GM18520 (cell line): ENCODE measurements at regions not wholly inside any gene's neighbourhood (a gene's known extent, or its start where the extent isn't known, plus 50 kb on each side); places are given as distances from the start of the nearest gene placed in this dataset.
"Not testable (repeated sequence)": the region's sequence is repeated elsewhere in the genome, so short reads cannot be mapped to it uniquely, and the experiment has no call there.

Experiments
- ATAC-seq: cut with Tn5 transposase; IDR thresholded peaks from one replicate; pipeline ENCODE4 v1.9.1; 2021; ENCODE audit not compliant: unreplicated experiment

DNA sequence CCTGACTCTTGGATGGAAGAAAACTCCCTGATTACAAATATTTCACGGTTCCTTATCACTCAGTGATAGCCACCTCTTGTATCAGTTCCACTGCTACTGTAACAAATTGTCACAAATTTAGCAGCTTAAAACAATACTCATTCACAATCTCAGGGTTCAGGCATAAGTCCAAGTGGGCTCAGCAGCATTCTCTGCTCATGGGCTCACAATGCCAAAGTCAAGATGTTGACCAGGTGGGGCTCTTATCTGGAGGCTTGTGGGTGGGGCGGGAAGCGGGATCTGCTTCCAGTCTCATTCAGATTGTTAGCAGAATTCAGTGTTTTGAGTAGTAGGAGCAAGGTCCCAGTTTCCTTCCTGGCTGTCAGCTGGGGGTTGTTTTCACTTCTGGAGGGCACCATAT is 137.3 kb upstream of the FAM78B start:
- no peak for ATAC-seq

DNA sequence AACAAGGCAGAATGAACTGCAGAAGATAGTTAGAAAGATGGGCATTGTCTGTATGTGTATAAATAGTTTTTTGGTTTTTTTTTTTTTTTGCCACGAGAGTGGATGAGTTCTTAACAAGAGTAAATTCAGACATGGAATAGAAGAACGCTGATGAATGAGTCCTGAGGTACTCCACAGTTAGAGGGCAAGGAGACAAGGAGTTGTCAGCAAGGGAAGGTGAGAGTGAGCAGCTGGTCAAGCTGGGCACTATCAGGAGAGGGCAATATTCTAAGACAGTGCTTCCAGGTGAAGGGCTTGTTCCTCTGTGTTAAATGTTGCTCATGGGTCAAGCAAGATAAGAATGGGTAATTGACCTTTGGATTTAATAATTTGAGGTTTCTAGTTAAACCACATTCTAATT is 138.6 kb upstream of the FAM78B start:
- ATAC-seq = no peak

DNA sequence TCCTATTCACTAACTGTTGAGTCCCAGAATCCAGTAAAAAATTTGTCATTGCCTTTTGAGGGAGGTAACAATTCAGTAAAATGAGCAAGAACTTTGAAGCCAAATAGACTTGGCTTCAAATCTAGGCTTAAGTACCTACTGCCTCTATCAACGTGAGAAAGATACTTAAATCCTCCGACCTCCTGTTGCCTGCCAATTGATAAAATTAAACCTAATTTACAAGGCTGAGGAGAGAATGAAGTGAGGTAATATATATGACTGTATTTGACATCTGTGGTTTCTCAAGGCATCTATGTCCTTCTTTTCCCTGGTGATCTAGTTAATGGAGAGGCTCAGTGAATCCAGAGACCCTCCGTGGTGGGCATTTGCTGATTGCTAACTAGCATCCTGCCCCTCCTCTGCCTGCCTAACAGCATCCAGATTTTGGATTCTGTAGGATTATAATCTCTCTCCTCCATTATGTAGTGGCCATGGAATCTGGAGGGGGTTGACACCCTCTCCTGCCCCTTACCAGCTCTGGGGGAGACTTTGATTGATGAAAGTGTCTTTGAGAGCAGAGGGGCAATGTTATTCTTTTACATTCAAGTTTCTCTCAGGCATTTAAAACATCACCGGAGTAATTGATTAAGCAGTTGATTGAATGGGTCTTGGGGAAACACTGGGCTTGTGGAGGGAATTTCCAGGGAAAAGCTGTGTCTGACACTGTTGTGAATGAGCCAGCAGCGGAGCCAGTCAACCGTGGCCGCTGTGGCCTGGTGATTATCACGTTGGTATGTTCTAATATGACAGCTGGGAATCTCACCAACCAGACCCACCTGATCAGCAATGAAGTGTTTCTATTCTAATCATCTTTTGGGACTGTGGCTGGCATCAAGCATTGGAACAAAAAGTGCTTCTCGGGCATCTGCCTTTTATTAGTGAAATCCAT is 140.7 kb upstream of the FAM78B start:
- no peak for ATAC-seq

DNA sequence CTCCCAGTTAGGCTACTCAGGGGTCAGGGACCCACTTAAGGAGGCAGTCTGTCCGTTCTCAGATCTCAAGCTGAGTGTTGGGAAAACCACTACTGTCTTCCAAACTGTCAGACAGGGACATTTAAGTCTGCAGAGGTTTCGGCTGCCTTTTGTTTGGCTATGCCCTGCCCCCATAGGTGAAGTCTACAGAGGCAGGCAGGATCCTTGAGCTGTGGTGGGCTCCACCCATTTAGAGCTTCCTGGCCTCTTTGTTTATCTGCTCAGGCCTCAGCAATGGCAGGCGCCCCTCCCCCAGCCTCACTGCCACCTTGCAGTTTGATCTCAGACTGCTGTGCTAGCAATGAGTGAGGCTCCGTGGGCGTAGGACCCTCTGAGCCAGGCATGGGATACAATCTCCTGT is 149.5 kb upstream of the FAM78B start:
- ATAC-seq = not testable (repeated sequence)

DNA sequence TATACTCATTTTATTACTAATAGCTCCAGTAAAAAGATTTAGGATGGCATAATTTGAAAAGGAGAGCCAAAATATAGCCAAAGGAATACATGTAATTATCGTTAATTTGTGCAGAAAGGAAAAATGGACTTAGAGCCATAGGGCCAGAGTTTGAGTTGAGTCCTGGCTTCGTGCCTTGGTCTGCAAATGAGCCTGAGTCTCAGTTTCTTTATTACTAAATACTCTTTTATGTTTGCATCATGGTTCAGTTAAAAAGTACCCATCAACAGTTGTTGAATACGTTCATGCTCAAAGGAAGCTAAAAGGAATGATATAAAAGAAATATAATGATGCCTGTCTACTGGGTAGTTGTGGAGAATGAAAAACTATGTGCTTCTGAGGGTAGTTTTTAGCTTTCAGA is 155.7 kb upstream of the FAM78B start:
- ATAC-seq = no peak

DNA sequence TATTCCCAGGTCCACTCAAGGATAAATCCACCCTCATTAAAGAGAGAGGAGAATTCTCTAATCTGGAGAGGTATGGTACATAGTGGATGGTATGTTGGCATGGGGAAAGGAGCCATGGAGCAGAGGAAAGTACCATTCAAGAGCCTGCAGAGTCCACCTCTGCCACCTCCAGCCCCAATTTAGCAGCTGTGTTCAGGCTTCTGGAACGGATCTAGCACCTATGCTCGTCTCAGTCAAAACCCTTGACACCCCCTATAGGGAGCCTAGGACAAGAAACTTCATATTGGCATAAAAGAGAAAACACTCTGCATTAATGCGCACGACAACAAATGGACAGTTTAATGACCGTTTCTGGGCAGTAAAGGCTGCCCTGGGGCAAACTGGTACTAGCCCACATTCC is 161.1 kb upstream of the FAM78B start:
- ATAC-seq = no peak

DNA sequence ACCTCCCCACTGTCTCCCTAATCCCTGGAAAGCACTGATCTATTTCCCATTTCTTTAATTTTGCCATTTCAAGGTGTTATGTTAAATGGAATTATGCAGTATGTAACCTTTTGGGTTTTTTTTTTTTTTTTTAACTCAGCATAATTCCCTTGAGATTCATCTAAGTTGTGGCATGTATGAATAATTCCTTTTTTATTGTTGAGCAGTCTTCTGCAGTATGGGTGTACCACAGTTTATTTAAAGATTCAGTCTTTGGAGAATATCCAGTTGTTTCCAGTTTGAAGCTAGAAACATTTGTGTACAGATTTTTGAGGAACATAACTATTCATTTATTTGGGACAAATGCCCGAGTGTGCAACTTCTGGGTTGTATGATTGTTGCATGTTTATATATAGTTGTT is 162.2 kb upstream of the FAM78B start:
- no peak for ATAC-seq

DNA sequence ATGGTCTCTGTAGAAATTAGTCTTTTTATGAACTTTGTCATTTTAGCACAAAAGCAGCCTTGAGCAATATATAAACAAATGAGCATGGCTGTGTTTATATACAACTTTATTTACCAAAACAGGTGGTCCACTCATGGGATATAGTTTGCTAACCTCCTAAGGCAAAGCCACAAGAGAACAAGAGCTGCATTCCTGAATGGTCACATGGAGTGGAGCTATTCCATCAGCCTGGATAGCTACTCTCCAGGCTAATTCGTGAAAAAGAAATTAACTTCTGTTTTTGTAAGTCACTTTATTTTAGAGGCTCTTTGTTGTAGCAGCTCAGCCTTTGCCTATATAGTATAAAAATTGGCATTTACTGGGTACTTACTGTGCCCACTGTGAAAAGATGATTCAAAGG is 163.3 kb upstream of the FAM78B start:
- no peak for ATAC-seq

DNA sequence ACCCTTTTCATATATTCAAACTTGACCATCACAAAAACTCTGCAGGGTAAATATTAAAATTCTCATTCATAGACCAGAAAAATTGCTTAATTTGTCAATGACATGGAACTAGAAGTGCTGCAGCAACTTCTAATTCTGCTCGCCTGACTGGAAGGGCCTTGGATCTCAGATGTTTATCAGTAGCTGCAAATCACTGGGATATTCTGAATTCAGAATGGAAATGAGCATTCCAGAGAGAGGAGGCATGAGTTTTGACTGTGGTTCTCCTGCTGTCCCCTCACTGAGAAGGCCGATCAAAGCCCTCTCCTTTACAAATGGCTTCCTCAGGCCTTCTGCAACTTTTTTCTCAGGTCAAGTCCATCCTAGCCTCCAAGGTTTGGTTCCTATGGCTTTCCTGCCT is 171.3 kb upstream of the FAM78B start:
- no peak for ATAC-seq

DNA sequence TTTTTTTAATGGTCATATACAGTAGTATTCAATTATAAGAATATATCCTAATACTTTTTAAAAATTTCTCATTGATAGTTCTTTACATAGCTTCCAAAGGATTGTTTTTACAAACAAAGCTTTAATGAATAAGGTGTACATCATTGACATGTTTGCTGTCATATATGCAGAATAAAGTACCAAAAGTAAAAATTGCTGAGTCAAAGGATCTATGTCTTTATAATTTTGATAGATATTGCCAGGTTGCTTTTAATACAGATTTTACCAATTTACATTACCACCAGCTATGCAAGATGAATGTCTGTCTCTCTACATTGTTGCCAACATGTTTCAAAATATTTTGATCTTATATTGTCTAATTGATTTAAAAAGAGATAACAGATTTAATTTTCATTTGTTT is 173.9 kb upstream of the FAM78B start:
- ATAC-seq = no peak

DNA sequence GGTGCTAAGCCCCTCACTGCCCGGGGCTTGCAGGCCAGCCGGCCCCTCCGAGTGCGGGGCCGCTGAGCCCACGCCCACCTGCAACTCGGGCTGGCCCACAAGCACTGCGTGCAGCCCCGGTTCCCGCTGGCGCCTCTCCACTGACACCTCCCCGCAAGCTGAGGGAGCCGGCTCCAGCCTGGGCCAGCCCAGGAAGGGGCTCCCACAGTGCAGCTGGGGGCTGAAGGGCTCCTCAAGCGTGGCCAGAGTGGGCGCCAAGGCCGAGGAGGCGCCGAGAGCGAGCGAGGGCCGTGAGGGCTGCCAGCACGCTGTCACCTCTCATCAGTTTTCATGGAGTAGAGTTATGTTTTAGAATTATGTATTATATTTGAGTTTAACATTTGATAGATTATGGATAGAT is 176.5 kb upstream of the FAM78B start:
- ATAC-seq = no peak

DNA sequence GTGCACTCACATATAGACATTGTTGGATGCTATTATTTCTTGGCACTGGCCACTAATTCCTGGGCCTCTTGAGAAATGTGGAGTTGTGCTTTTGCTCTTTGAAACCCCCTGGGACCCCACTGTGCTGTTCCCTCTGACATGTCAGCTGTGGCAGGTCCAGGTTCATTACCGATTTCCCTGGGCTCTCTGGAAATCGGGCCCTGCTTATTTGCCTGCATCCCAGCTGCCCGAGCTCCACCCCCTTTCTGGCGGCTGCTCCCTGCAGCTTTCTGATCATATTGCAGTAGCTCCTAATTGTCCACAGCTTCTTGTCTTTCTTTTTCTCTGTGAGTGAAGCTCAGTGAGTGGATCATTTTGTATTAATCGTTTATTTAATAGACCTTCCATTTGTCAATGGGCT is 183.7 kb upstream of the FAM78B start:
- no peak for ATAC-seq

DNA sequence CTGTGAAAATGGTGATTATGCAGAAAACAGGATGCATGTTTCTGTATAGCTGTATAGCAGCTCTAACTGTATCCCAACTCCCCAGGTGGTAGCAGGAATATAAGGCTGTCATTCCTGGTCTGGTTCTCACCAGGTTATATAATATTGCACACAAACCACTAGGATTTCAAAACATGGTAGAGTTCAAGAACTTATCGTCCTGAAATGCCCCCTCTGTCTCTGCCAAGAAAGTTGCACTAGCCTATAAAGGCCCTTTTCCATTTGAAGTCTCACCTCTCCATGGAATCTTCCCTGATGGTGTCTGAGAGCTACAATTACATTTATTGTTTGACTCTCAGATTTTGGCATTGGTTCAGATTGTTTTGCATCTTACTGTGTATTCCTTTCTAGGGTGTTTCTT is 184.9 kb upstream of the FAM78B start:
- ATAC-seq = no peak

DNA sequence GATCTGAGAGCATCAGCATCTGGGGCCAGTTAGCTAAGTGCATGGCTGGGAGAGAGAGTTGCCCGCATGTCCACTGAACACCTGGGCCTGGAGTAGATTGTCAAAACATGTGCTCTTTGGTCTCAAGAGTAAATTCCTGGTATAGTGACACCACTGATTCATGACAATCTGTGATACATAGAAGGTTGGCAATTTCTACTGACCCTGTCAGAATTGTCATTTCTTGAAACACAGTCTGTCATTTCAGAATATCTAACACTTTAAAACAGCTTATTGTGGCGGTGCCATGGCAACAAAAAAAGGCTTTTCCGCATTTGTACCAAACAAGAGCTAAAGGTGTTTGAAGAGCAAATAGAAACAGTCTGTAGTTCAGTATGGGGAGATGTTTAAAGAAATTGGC is 186.4 kb upstream of the FAM78B start:
- no peak for ATAC-seq

DNA sequence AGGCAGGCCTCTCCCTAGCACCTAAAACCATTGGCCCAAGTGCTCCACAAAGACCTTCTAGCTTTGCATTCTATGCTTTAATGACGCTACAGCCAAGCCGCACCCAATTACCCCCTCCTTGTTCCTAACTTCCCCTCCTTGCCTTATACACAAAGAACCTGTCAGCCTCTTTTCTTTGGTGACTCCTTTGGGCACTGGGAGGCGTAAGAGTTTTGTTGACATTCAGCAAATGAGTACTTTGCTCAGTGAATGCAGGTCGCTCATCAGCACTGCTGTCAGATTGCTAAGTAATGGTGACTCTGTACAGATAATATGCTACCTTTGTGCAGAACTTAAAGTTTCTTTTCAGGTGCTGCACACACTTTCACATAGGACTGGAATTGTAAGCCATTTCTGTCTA is 187.6 kb upstream of the FAM78B start:
- ATAC-seq = no peak

DNA sequence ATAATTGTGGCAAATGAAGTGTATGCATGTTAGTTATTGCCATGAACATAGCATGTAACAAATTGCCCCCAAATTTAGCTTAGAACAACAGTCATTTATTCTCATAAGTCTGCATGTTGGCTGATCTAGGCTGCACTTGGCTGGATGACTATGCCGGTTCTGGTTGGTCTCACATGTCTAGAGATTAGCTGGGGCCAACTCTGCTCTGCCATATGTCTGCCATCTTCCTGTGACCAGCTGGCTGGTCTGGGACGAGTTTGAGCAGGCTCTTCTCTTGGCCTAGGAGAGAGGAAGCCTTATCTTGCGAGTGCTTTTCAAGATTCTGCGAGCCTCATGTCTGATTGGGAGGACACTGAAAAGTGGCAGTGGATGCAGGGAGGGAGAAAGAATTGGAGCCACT is 198.3 kb upstream of the FAM78B start:
- no peak for ATAC-seq

DNA sequence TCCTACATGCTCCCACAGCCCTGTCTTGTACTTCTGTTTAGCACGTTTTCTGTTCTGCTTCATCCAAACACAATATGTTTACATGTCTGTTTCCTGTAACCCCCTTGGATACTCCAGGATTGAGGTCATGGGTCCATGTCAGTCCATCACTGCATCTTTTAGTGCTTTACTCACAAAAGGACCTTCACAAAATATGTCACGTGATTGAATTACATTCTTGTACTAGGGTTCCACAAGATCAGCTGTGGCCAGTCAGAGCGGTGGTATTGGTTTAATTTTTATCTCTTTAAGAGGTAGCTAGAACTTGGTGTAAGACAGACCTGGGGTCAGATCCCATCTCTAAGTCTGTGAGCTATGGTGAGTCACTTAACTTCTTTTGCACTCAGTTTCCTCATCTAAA is 201.2 kb upstream of the FAM78B start:
- no peak for ATAC-seq

DNA sequence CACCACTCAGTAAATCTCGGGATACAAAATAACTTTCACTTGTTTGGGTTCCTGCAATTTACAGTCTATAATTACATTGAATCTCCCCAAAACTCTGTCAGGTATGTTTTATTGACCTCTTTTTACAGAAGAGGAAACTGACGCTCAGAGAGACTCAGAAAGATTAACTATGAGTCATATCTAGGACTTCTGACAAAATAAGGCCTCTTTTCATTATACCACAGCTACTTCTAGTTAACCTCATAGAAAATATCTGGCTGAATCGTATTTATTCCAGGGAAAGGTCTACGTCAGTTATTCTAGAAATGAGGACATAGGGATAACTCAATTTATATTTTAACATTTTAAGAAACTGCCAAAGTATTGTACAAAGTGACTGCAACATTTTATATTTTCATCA is 211.1 kb upstream of the FAM78B start:
- no peak for ATAC-seq

DNA sequence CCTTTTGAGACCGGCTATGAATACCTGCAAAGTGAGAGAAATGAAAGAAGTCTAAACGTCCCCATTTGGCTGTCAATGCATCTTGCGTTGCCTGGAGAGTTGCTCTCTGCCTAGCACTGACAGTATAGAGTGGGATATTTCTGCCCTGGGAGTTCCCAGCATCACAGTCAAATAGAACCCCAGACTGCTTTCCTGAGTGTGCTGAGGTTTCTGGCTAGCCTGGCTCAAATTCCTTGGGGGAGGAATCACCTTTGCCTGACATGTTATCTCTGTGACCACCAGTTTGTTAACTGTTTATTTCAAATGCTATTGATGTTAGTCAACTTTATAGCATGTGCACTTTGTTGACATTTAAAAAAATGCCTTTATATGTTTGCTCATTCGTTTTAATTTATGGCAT is 212.0 kb upstream of the FAM78B start:
- no peak for ATAC-seq

DNA sequence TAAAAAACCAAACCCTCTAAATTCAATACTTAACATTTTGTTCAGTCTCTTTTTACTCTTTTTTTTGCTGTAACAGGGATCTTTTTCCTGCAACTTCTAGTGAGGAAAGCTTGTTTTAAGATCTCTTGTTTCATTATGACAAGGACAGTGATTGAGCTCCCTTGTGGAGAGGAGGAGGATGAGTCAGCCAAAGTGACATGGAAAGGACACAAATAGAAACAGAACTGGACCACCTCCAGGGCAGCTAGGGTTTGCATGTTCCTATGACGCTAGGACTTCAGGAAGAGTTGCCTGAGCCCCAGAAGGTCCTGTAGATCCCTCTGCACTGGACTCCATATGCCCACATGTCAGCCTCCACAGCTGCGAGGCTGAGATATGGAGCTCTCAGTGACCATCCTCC is 212.6 kb upstream of the FAM78B start:
- no peak for ATAC-seq

DNA sequence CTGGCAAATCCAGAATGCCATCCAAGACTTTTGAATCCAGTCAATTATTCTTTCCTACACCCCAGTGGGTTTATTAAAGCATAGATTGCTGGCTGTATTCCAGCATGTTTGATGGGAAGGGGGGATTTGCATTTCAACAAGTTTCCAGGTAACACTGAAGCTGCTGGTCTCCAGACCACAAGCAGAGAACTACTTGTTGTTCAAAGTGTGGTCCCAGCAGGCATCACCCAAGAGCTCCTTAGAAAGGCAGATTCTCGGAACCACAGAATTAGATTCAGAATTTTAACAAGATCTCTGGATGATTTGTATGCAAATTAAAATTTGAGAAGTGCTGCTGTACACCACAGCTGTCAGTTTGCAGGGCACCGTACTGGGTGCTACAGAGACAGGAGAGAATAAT is 216.3 kb upstream of the FAM78B start:
- ATAC-seq = no peak

DNA sequence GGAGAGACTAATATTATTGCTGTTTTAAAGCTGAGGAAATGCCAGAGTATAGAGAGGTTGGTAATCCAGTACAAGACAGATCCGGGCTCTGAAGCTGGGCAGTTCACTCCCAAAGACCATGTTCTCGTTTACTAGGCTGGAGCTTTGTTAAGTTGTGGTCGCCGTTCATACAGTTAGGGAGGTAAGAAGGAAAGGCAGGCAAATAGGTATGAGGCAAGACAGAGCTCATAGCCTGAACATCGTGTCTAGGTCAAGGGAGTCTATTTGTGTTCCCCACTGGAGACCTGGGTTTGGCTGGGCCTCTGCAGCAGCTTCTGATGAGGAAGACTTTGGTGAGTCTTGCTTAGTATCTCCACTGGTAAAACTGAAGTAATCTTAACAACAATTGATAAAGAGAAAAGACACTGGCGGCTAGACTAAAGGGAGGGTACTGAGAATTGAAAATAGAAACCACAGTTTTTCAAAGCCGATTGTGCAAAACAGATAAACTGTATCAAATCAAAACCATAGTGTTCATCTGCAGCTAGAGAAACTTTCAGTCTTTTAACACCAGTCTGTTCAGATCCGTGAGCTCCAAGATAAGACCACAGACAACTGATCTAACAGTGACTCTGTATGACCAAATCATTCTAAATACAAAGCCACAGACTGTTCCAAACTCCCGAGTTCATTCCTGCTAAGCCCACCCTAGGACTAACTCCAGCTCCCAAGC is 217.0 kb upstream of the FAM78B start:
- no peak for ATAC-seq

DNA sequence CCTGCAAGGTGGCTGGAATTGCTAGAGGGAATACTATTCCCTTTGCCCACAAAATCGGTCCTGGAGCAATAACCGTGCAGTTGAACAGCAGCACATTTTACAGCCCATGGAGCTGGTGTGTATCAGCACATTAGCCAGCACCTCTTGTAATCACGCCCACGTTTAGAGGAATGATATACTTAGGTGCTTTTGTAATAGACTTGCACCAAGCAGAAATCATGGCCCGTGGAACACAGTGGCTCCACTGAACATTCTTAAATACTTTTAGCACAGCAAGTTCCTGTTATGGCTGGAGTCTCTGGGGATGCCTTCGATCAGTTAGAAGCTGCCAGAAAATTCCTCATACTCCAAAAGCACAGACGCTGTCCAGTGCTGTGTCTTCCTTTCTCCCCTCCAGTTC is 218.1 kb upstream of the FAM78B start:
- ATAC-seq = no peak
